ENCODE measurements at regions not wholly inside any gene's neighbourhood (a gene's known extent, or its start where the extent isn't known, plus 50 kb on each side); places are given as distances from the start of the nearest gene placed in this dataset.

DNA sequence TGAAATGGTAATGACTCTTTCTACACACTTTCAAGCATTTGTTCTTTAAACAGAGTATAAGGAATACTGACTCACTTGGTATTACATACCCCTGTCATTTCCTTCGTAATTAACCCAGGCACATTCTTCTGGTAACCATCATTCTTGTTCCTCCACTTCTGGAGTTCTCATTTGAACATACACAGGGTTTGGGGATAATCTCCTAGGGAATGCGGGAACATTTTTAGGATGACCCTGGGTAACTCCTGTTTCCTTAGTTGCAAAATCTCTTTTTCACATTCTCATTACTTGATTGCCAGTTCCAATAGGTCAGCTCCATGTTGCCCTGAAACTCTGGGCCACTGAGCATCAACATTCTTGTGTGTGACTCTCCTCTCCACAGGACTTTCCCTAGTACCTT, 51.5 kb upstream of the E2F3 start:
- TF ChIP-seq, protein P1, sequence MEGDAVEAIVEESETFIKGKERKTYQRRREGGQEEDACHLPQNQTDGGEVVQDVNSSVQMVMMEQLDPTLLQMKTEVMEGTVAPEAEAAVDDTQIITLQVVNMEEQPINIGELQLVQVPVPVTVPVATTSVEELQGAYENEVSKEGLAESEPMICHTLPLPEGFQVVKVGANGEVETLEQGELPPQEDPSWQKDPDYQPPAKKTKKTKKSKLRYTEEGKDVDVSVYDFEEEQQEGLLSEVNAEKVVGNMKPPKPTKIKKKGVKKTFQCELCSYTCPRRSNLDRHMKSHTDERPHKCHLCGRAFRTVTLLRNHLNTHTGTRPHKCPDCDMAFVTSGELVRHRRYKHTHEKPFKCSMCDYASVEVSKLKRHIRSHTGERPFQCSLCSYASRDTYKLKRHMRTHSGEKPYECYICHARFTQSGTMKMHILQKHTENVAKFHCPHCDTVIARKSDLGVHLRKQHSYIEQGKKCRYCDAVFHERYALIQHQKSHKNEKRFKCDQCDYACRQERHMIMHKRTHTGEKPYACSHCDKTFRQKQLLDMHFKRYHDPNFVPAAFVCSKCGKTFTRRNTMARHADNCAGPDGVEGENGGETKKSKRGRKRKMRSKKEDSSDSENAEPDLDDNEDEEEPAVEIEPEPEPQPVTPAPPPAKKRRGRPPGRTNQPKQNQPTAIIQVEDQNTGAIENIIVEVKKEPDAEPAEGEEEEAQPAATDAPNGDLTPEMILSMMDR (IDR thresholded peaks at IDR 0.05) = no peak

DNA sequence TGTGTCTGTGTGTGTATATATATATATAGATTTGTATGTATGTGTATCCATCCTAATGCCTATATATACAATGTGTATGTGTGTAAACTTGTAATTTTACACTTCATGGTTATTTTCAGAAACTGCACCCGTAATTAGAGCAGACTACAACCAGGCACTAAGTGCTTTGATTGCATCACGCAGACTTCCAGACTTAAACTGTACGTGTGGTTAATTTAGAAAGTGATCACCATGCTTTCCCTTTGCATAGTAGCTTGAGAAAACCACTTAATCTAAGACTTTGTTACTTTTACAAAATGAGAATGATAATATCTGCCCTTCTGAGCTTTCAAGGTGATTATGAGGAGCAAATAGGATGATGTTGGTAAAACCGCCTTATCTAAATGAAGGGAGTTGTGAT, 50.1 kb upstream of the E2F3 start:
- TF ChIP-seq, protein P1 (IDR thresholded peaks at IDR 0.05) = no peak

Data from LNCAP (cell line).